ENCODE measurements at regions not wholly inside any gene's neighbourhood (a gene's known extent, or its start where the extent isn't known, plus 50 kb on each side); places are given as distances from the start of the nearest gene placed in this dataset.
"Not testable (repeated sequence)": the region's sequence is repeated elsewhere in the genome, so short reads cannot be mapped to it uniquely, and the experiment has no call there.

GRCh38 chr6:27674882-27675281 is 202.0 kb upstream of the ZNF184 start:
- DNase-seq (ENCODE audit: low read depth) = no peak

GRCh38 chr6:27672113-27672799 is 199.4 kb upstream of the ZNF184 start:
- DNase-seq (ENCODE audit: low read depth) = no peak

GRCh38 chr6:27669624-27670301 is 196.9 kb upstream of the ZNF184 start:
- DNase-seq (ENCODE audit: low read depth) = no peak

GRCh38 chr6:27669295-27669623 is 196.4 kb upstream of the ZNF184 start:
- DNase-seq (ENCODE audit: low read depth) = no peak

- DNase-seq (ENCODE audit: low read depth) = peak; percentile 55
Measured at GRCh38 chr6:27668442-27669294, 195.8 kb upstream of the ZNF184 start.

- no peak for DNase-seq (ENCODE audit: low read depth)
Measured at GRCh38 chr6:27667657-27668441, 194.9 kb upstream of the ZNF184 start.

DNA sequence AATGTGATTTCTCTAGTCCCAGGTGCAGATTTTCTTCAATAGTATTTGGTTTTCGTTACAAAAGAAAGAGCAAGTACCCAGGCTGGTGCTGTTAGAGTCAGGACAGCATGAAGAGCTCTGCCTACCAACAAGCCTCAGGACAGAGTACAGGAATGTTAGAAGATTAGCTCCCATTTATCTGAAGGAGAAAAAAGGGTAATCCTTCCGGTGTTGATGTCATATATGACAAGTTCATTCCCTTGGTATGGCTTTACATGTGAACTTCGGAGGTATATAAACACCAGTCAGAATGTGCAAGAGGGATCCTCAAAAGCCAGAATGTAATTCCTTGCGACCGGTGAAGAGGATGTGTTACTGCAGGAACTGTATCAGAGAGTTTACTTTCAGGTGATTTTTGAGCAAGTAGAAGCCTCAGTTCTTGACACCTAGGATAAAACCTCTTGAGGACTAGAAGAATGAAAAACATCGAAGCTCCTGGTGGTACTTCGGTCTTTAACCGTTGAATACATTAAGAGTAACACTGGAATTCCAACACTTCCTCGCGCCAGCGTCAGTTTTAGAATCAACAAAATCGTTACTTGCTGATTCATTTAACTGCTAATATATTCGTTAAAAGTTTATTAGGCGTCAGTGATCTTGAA is 194.2 kb upstream of the ZNF184 start:
- no peak for DNase-seq (ENCODE audit: low read depth)

DNA sequence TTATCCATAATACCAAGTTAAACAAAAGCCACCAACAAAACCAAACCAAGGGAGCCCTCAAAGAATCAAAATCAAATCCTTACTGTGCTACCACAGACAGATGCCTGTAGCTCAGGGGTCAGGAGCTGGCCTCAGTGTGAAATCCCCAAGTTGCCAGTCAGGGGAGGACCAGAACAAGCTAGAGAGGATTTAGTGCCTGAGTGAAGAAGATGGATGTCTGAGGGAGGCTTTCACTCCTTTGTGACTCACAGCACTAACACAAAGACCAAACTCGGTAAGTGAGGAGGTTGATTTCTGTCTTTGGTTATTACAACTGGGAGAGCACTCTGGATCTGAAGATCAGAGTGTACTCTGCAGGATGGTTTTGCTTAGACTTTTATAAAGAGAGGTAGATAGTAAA is 189.9 kb upstream of the ZNF184 start:
- DNase-seq (ENCODE audit: low read depth) = no peak

DNA sequence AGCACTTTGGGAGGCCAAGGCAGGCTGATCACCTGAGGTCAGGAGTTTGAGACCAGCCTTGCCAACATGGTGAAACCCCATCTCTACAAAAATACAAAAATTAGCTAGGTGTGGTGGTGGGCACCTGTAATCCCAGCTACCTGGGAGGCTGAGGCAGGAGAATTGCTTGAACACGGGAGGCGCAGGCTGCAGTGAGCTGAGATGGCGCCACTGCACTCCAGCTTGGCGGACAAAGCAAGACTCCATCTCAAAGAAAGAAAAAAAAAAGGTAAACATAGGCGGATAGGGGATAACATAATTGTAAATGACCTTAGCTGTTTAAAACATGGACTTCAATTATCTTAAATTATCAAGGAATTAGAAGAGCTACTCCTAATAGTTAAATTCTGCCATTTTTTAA is 189.3 kb upstream of the ZNF184 start:
- not testable (repeated sequence) for DNase-seq (ENCODE audit: low read depth)

- not testable (repeated sequence) for DNase-seq (ENCODE audit: low read depth)
Measured at GRCh38 chr6:27653143-27653825, 180.4 kb upstream of the ZNF184 start.

DNA sequence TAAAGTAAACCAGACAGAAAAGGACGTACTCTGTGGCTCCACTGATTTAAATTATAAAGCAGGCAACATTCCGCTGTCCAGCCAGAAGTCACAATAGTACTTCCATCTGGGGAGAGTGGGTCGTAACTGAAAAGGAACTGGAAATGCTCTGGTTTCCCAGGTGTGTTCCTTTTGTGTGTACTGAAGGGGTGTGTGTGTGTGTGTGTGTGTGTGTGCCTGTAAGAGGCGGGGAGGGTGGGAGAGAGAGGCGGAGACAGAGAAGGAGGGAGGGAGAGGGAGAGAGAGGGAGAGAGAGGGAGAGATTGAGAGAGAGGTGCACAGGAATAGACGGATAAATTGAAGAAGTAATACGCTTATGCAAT is 178.4 kb upstream of the ZNF184 start:
- DNase-seq (ENCODE audit: low read depth) = no peak

DNA sequence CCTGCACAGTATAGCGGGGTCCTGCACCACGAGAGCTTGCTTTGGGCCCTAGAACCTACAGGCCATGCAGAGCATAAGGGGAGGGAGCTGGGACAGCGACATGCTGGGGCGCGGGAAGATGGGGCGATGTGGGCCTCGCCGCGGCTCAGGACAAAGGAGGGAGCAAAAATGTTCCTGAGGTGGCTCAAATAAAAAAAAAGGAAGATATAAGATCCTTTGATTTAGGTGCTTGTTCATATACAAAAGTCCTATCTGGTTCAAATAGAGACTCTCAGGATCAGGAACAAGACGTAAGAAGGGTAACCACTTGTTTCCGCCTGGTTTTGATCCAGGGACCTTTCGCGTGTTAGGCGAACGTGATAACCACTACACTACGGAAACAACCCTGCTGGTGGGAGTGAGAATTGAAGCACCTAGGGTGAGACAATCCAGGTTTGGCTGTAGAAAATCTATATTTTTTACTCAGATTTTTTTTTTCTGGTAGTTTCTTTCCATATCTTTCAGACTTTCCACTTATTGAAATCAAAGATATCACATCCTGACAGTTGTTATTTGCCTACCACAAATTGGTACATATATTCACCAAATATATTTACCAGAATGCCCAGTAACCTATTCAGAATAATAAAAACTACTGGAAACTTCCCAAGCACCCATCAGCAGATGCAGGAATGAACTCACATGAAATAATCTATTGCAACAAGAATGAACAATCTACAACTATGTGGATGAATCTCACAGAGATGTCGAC is 177.9 kb upstream of the ZNF184 start:
- peak; percentile 35 for DNase-seq (ENCODE audit: low read depth)

GRCh38 chr6:27644528-27644927 is 171.6 kb upstream of the ZNF184 start:
- DNase-seq (ENCODE audit: low read depth) = no peak

DNA sequence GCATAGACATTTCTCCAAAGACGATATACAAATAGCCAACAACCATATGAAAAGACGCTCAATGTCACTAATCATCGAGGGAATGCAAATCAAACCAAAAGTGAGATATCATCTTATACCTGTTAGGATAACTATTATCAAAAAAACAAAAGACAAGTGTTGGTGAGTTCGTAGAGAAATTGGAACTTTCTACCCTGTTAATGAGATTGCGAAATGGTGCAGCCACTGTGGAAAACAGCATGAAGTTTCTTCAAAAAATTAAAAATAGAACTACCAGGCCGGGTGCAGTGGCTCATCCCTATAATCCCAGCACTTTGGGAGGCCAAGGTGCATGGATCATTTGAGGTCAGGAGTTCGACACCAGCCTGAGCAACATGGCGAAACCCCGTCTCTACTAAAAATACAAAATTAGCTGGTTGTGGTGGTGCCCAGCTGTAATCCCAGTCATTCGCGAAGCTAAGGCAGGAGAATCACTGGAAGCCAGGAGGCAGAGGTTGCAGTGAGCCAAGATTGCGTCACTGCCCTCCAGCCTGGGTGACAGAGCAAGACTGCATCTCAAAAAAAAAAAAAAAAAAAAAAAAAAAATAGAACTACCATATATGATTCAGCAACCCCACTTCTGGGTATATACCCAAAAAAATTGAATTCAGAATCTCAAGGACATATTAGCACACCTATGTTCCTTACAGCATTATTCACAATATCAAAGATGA is 170.0 kb upstream of the ZNF184 start:
- no peak for DNase-seq (ENCODE audit: low read depth)

DNA sequence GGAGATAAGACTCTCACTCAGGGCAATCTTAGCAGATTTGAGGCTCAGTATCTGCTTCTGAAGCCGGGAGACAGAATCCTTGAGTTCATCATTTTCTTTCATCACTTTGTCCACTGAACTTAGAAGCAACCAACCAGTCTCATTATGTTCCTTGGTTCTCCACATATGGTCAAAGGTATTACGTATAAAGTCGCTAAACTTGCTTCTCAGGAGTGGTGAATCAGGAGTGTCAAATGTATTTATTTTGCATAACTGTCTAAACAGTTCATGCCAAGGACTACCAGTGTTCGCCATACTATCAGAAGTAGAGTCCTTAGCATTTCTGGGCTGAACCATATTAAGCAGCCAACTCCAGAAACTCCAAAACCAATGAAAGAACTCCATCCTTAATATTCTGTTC is 163.0 kb upstream of the ZNF184 start:
- not testable (repeated sequence) for DNase-seq (ENCODE audit: low read depth)

DNA sequence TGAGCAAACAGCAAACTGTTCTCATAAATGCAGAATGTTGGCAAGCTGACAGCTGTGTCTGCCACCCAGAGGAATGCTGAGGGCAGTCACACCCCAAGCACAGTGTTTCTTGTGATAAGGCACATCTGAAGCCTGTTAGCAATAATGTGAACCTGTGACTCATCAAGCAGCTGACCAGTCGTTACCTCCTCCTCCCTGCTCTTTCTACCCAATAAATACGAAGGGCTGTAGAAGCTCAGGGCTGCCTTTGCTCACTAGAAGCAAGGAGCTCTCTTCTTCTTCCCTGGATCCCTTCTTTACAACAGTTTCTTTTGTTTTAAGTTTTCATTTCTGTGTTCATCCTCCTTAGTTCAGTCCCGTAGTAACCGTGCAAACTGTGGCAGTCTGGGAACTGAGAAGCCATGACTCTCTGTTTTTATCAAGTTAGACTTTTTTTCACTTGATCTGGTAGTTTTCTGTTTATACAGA is 160.3 kb upstream of the ZNF184 start:
- not testable (repeated sequence) for DNase-seq (ENCODE audit: low read depth)

DNA sequence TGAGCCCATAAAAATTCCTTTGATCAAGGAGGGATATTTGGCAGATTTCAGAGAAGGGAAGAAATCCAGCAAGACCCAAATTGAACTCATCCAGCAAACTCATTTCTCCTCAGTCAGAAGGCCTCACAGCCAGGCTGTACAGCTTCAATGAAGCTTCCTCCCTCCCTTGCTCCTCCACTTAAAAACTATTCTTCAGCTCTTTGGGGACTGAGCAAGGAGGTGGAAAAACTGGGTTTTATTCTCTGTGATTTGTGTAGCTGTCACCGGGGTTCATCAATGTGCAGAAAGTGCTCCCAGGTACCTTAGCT is 158.7 kb upstream of the ZNF184 start:
- DNase-seq (ENCODE audit: low read depth) = no peak

DNA sequence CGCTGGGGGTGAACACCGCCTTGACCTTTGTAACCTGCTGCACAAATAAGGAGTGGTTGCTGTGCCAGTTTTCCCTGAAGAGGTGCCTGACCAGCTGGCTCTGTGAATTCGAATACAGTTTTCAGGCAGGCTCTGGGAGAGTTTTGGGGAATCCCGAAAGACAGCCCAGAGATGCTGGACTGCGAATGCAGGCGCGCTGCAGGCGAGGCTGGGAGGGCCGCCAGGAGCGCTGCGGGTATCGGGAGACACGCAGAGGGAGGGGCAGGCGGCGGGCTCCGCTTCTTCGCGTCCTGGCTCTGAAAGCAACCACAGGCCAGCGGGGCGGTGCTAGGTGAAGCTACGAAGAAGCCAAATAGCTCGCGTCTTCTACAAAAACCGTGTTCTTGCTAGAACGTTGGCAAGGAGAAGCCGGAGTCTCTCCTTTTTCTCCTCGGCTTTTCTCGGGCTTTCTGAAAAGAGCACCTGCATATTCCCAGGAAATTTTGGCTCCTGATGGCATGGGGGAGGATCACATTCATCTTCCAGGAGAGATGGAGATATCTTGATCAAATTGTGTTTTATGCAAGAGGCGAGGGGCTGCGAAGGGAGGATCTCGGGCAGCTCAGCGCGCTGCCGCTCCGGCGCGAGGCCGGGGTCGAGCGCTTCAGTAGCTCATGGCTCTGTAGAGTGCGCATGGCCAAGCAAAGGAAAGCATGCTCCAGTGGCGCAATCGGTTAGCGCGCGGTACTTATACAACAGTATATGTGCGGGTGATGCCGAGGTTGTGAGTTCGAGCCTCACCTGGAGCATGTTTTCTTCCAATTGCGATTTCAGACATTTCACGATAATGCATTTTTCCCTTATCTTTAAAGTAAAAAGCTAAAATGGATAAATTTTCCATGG is 158.1 kb upstream of the ZNF184 start:
- DNase-seq (ENCODE audit: low read depth) = peak; percentile 52
